ENCODE measurements at regions not wholly inside any gene's neighbourhood (a gene's known extent, or its start where the extent isn't known, plus 50 kb on each side); places are given as distances from the start of the nearest gene placed in this dataset.

- in situ Hi-C loops (cut with MboI) (no loop called here), intact Hi-C loops (cut with micrococcal nuclease) (no loop called here)
- no peaks in the 10 kb centered on the region for H3K36me3 ChIP-seq (ENCODE audit: control insufficient read depth, insufficient read depth, low read length)
- no peaks in the 10 kb centered on the region for H3K9me1 ChIP-seq (ENCODE audit: control insufficient read depth, insufficient read depth, low read length)
- H3K27ac ChIP-seq (ENCODE audit: extremely low read depth, low read depth, low read length) = no peak overlapping the region
- H3K79me2 ChIP-seq (ENCODE audit: control insufficient read depth, insufficient read depth, low read length) = no peaks in the 10 kb centered on the region
- H4K20me1 ChIP-seq (replicated peaks; ENCODE audit: control insufficient read depth, insufficient read depth, low read length) = no peaks in the 10 kb centered on the region
- WGBS (ENCODE audit: insufficient coverage, low coverage, missing lambda C conversion rate) = 0% methylated on average over 2 of the region's 2 CpGs
- H3K4me3 ChIP-seq = no peak overlapping the region
- no peaks in the 10 kb centered on the region for H3K9me3 ChIP-seq (replicated peaks; ENCODE audit: control insufficient read depth, insufficient read depth, low read depth, low read length)
- POLR2A ChIA-PET = no interaction called here
- TF ChIP-seq TSC22D4 (tag; IDR thresholded peaks at IDR 0.05) (no peak), HMGN3 (IDR thresholded peaks at IDR 0.05; ENCODE audit: borderline replicate concordance, extremely low read depth, insufficient read length, low read depth, low read length) (no peak), PREB (CRISPR knock-in tag; IDR thresholded peaks at IDR 0.05) (no peak), TCF15 (CRISPR knock-in tag; IDR thresholded peaks at IDR 0.05) (no peak), TBL1XR1 (IDR thresholded peaks at IDR 0.05; ENCODE audit: low read length in 2 of 2) (no peak), JUNB (CRISPR knock-in tag; conservative IDR thresholded peaks at IDR 0.05) (no peak), SMAD1 (IDR thresholded peaks at IDR 0.05; ENCODE audit: low read depth, low read length, partially characterized antibody) (no peak), SPI1 (IDR thresholded peaks at IDR 0.05; ENCODE audit: borderline replicate concordance, low read depth, low read length) (no peak), ATF7 (IDR thresholded peaks at IDR 0.05) (no peak), ZNF766 (CRISPR knock-in tag; conservative IDR thresholded peaks at IDR 0.05) (no peak), HIVEP1 (CRISPR knock-in tag; IDR thresholded peaks at IDR 0.05) (no peak), BRD4 (IDR thresholded peaks at IDR 0.05) (no peak), RERE (CRISPR knock-in tag; IDR thresholded peaks at IDR 0.05; ENCODE audit: borderline replicate concordance) (no peak), BRD9 (IDR thresholded peaks at IDR 0.05; ENCODE audit: low read depth, partially characterized antibody) (no peak), PURB (CRISPR knock-in tag; IDR thresholded peaks at IDR 0.05; ENCODE audit: low read depth) (no peak), ZFPM2 (CRISPR knock-in tag; IDR thresholded peaks at IDR 0.05) (no peak), ZKSCAN3 (CRISPR knock-in tag; IDR thresholded peaks at IDR 0.05) (no peak), GATA2 (CRISPR knock-in tag; IDR thresholded peaks at IDR 0.05) (no peak)
- H2AFZ ChIP-seq (ENCODE audit: low read depth, low read length) = no peak overlapping the region
- no TSS peak for BruUV-seq (replicated peaks)
- ATAC-seq (no peak), DNase-seq (ENCODE audit: extremely low read depth in 1 of 4, low spot score in 3 of 4) (no peak), FAIRE-seq (no peak)
- CTCF ChIA-PET (ENCODE audit: low intra/inter-chr PET ratio) = no interaction called here
- no peaks in the 10 kb centered on the region for H3K4me1 ChIP-seq (replicated peaks in 1 of 2; ENCODE audit: control insufficient read depth in 2 of 2, insufficient read depth in 2 of 2, low read length in 2 of 2)
- H3K4me2 ChIP-seq (ENCODE audit: insufficient read depth, low read length) = no peak overlapping the region
- H3K27me3 ChIP-seq (ENCODE audit: control insufficient read depth in 2 of 2, insufficient read depth in 2 of 2, low read length in 2 of 2) = no peaks in the 10 kb centered on the region
- H3K9ac ChIP-seq (ENCODE audit: insufficient read depth in 1 of 2, low read depth in 2 of 2, low read length in 2 of 2) = no peak overlapping the region
These were observed 984.4 kb downstream of the RAB28 start for GRCh38 chr4:12499693-12500092.

All from K562 (cell line).